Transverse colon (tissue), 4 donors: ENCODE measurements at regions not wholly inside any gene's neighbourhood (a gene's known extent, or its start where the extent isn't known, plus 50 kb on each side); places are given as distances from the start of the nearest gene placed in this dataset.

Source experiments
- EP300 ChIP-seq: sonication (generic); formaldehyde crosslinking; IDR thresholded peaks from one replicate; pipeline ENCODE4 v1.6.1; 2017; ENCODE audit warnings: antibody characterized with exemption, low read depth
- POLR2AphosphoS5 ChIP-seq, 3 donors: sonication (generic); formaldehyde crosslinking; IDR thresholded peaks; one replicate each; pipeline ENCODE4 v1.6.1; 2016; ENCODE audit warnings: antibody characterized with exemption in 3 of 3
- TF ChIP-seq, protein P1 (sequence below), 5 experiments: fragments of 200-600 bp in 3 of 5; fragments of 450-650 bp in 2 of 5; sonication (generic) in 3 of 5; IDR thresholded peaks; 1 replicate in 2 of 5; 2 replicates in 3 of 5; pipeline ENCODE4 v1.5.1; 2016 to 2017; ENCODE audit warnings: antibody characterized with exemption in 5 of 5, inconsistent platforms in 3 of 5, mild to moderate bottlenecking in 2 of 5, moderate library complexity in 1 of 5

DNA sequence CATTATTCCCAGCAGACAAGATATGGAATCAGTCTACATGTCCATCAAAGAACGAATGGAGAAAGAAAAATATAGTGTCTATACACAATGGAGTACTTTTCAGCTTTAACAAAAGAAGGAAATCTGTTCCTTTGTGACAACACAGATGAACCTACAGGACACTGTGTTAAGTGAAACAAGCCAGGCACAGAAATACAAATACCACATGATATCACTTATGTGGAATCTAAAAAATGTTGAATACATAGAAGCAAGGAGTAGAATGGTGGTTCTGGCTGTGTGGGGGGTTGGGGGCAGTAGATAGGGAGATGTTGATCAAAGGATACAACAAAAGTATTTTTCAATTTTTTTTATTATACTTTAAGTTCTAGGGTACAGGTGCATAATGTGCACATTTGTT, 347.7 kb upstream of the MAP2 start:
- TF ChIP-seq, protein P1, sequence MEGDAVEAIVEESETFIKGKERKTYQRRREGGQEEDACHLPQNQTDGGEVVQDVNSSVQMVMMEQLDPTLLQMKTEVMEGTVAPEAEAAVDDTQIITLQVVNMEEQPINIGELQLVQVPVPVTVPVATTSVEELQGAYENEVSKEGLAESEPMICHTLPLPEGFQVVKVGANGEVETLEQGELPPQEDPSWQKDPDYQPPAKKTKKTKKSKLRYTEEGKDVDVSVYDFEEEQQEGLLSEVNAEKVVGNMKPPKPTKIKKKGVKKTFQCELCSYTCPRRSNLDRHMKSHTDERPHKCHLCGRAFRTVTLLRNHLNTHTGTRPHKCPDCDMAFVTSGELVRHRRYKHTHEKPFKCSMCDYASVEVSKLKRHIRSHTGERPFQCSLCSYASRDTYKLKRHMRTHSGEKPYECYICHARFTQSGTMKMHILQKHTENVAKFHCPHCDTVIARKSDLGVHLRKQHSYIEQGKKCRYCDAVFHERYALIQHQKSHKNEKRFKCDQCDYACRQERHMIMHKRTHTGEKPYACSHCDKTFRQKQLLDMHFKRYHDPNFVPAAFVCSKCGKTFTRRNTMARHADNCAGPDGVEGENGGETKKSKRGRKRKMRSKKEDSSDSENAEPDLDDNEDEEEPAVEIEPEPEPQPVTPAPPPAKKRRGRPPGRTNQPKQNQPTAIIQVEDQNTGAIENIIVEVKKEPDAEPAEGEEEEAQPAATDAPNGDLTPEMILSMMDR (IDR thresholded peaks at IDR 0.05): no peak
- TF ChIP-seq EP300: no peak
- no peak for TF ChIP-seq POLR2AphosphoS5 (IDR thresholded peaks at IDR 0.05)
